ENCODE measurements at regions not wholly inside any gene's neighbourhood (a gene's known extent, or its start where the extent isn't known, plus 50 kb on each side); places are given as distances from the start of the nearest gene placed in this dataset.

DNA sequence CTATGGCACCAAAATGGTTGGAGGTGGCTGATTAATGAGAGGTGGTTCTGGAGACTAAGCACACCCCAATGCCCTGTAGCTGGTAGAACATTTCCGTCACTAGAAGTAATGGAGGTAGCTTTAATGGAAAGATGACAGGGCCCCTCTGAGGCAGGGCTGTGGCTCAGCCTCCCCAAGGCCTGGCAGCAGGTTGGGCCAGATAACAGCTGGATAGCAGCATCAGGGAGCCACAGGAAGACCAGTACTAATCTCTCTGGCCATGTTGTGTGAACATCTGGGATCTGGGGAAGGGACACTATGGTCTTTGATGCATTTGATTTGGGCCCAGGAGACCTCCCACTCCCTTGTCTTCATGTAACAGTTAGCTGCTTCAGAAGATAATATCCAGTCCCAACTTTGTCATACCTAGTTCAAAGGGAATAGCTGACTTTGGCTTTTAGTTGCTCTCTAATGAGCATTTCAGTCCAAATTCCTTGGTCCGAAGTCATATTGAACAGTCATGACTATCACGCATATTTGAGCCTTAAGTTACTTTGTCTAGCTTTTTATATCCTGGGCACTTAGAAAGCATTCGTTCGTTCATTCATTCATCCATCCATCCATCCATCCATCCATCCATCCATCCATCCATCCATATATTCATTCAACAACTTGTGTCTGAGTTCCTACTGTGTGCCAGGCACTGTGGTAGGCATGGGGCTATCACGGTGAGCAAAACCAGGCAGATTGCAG is 53.0 kb upstream of the LMO2 start:
- H3K9me2 ChIP-seq (ENCODE audit: insufficient read depth), result no peaks in the 10 kb centered on the region
- H3K79me2 ChIP-seq (replicated peaks; ENCODE audit: insufficient read depth), result no peaks in the 10 kb centered on the region
- H3K4me1 Mint-ChIP-seq, result peaks cover 11% of the 10 kb centered on the region
- no peaks in the 10 kb centered on the region for H3K9me3 Mint-ChIP-seq
- H4K20me1 ChIP-seq (replicated peaks; ENCODE audit: insufficient read depth), result no peaks in the 10 kb centered on the region
- H2AFZ ChIP-seq, result no peak overlapping the region
- TF ChIP-seq, protein P1, sequence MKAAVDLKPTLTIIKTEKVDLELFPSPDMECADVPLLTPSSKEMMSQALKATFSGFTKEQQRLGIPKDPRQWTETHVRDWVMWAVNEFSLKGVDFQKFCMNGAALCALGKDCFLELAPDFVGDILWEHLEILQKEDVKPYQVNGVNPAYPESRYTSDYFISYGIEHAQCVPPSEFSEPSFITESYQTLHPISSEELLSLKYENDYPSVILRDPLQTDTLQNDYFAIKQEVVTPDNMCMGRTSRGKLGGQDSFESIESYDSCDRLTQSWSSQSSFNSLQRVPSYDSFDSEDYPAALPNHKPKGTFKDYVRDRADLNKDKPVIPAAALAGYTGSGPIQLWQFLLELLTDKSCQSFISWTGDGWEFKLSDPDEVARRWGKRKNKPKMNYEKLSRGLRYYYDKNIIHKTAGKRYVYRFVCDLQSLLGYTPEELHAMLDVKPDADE (IDR thresholded peaks at IDR 0.05), result no peak
- TF ChIP-seq, protein P2, sequence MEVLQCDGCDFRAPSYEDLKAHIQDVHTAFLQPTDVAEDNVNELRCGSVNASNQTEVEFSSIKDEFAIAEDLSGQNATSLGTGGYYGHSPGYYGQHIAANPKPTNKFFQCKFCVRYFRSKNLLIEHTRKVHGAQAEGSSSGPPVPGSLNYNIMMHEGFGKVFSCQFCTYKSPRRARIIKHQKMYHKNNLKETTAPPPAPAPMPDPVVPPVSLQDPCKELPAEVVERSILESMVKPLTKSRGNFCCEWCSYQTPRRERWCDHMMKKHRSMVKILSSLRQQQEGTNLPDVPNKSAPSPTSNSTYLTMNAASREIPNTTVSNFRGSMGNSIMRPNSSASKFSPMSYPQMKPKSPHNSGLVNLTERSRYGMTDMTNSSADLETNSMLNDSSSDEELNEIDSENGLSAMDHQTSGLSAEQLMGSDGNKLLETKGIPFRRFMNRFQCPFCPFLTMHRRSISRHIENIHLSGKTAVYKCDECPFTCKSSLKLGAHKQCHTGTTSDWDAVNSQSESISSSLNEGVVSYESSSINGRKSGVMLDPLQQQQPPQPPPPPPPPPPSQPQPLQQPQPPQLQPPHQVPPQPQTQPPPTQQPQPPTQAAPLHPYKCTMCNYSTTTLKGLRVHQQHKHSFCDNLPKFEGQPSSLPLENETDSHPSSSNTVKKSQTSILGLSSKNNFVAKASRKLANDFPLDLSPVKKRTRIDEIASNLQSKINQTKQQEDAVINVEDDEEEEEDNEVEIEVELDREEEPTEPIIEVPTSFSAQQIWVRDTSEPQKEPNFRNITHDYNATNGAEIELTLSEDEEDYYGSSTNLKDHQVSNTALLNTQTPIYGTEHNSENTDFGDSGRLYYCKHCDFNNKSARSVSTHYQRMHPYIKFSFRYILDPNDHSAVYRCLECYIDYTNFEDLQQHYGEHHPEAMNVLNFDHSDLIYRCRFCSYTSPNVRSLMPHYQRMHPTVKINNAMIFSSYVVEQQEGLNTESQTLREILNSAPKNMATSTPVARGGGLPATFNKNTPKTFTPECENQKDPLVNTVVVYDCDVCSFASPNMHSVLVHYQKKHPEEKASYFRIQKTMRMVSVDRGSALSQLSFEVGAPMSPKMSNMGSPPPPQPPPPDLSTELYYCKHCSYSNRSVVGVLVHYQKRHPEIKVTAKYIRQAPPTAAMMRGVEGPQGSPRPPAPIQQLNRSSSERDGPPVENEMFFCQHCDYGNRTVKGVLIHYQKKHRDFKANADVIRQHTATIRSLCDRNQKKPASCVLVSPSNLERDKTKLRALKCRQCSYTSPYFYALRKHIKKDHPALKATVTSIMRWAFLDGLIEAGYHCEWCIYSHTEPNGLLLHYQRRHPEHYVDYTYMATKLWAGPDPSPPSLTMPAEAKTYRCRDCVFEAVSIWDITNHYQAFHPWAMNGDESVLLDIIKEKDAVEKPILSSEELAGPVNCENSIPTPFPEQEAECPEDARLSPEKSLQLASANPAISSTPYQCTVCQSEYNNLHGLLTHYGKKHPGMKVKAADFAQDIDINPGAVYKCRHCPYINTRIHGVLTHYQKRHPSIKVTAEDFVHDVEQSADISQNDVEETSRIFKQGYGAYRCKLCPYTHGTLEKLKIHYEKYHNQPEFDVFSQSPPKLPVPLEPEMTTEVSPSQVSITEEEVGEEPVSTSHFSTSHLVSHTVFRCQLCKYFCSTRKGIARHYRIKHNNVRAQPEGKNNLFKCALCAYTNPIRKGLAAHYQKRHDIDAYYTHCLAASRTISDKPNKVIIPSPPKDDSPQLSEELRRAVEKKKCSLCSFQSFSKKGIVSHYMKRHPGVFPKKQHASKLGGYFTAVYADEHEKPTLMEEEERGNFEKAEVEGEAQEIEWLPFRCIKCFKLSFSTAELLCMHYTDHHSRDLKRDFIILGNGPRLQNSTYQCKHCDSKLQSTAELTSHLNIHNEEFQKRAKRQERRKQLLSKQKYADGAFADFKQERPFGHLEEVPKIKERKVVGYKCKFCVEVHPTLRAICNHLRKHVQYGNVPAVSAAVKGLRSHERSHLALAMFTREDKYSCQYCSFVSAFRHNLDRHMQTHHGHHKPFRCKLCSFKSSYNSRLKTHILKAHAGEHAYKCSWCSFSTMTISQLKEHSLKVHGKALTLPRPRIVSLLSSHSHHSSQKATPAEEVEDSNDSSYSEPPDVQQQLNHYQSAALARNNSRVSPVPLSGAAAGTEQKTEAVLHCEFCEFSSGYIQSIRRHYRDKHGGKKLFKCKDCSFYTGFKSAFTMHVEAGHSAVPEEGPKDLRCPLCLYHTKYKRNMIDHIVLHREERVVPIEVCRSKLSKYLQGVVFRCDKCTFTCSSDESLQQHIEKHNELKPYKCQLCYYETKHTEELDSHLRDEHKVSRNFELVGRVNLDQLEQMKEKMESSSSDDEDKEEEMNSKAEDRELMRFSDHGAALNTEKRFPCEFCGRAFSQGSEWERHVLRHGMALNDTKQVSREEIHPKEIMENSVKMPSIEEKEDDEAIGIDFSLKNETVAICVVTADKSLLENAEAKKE (CRISPR knock-in tag; IDR thresholded peaks at IDR 0.05), result no peak
- no peak for TF ChIP-seq EZH2phosphoT487 (IDR thresholded peaks at IDR 0.05; ENCODE audit: unreplicated experiment)
- no peak for ATAC-seq
- no peak for DNase-seq (ENCODE audit: low spot score)
- H3K4me3 ChIP-seq, result no peak overlapping the region
- H3K36me3 ChIP-seq (ENCODE audit: insufficient read depth), result no peaks in the 10 kb centered on the region
- H3K4me3 Mint-ChIP-seq, result no peak overlapping the region
- no peak overlapping the region for H3K27ac Mint-ChIP-seq
- H3K27me3 Mint-ChIP-seq (ENCODE audit: insufficient read depth, low read depth, poor library complexity), result peaks cover 4% of the 10 kb centered on the region
- H3F3A ChIP-seq (replicated peaks; ENCODE audit: low read depth), result no peaks in the 10 kb centered on the region
- H3K27me3 ChIP-seq (ENCODE audit: insufficient read depth), result no peaks in the 10 kb centered on the region
- no peak overlapping the region for H3K4me2 ChIP-seq
- H3K27ac ChIP-seq (ENCODE audit: low read depth), result no peak overlapping the region
- no peaks in the 10 kb centered on the region for H3K36me3 Mint-ChIP-seq (ENCODE audit: low read depth)
- H3K4me1 ChIP-seq (ENCODE audit: insufficient read depth), result no peaks in the 10 kb centered on the region

DNA sequence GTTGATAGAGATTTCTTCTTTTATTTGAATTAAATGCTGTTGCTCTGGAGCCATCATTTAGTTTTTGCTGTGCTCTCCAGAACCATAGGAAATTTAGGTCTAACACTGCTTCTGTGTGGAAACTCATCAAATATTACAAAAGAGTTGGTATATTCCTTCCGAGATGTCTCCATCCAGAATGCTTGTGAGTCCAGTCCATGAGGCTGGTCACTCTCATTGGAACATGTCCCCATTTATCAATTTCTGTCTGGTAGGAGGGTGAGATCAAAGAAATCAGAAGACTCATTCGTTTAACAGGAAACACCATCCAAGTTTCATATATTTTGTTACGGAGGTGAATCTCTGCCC is 52.4 kb upstream of the LMO2 start:
- Histone ChIP-seq H3K4me3 (no peak overlapping the region), H3K79me2 (replicated peaks; ENCODE audit: insufficient read depth) (no peaks in the 10 kb centered on the region), H3K9me2 (ENCODE audit: insufficient read depth) (no peaks in the 10 kb centered on the region), H3K27ac (ENCODE audit: low read depth) (no peak overlapping the region), H3K4me2 (no peak overlapping the region), H3K27me3 (ENCODE audit: insufficient read depth) (no peaks in the 10 kb centered on the region), H3K36me3 (ENCODE audit: insufficient read depth) (no peaks in the 10 kb centered on the region), H3K4me1 (ENCODE audit: insufficient read depth) (no peaks in the 10 kb centered on the region), H2AFZ (no peak overlapping the region), H3F3A (replicated peaks; ENCODE audit: low read depth) (no peaks in the 10 kb centered on the region), H4K20me1 (replicated peaks; ENCODE audit: insufficient read depth) (no peaks in the 10 kb centered on the region)
- Mint-ChIP-seq H3K4me1 (peaks cover 11% of the 10 kb centered on the region), H3K4me3 (no peak overlapping the region), H3K27me3 (ENCODE audit: insufficient read depth, low read depth, poor library complexity) (peaks cover 4% of the 10 kb centered on the region), H3K27ac (no peak overlapping the region), H3K36me3 (ENCODE audit: low read depth) (no peaks in the 10 kb centered on the region), H3K9me3 (no peaks in the 10 kb centered on the region)
- ATAC-seq, result no peak
- no peak for DNase-seq (ENCODE audit: low spot score)
- no peak for TF ChIP-seq ZNF331 (CRISPR knock-in tag; IDR thresholded peaks at IDR 0.05; ENCODE audit: low read depth)
- no peak for TF ChIP-seq CREB1 (CRISPR knock-in tag; IDR thresholded peaks at IDR 0.05; ENCODE audit: low read depth)
- no peak for TF ChIP-seq EZH2phosphoT487 (IDR thresholded peaks at IDR 0.05; ENCODE audit: unreplicated experiment)
